ENCODE measurements at regions not wholly inside any gene's neighbourhood (a gene's known extent, or its start where the extent isn't known, plus 50 kb on each side); places are given as distances from the start of the nearest gene placed in this dataset.
"Not testable (repeated sequence)": the region's sequence is repeated elsewhere in the genome, so short reads cannot be mapped to it uniquely, and the experiment has no call there.

GRCh38 chr15:92768131-92768530 lies 112.6 kb upstream of the FAM174B start:
- in situ Hi-C loops (cut with HindIII; ENCODE audit: extremely low pct_ligation_motif_present, low pct_unique_long_range_greater_than_20kb); ATAC-seq; H3K9ac ChIP-seq (ENCODE audit: insufficient read depth, low read depth, low read length); FAIRE-seq; POLR2A ChIA-PET; CTCF ChIA-PET (ENCODE audit: low intra/inter-chr PET ratio, low total read pairs); H3K79me2 ChIP-seq (ENCODE audit: insufficient read depth, low read length); H3K36me3 ChIP-seq (replicated peaks in 1 of 2; ENCODE audit: control insufficient read depth in 1 of 2, insufficient read depth in 2 of 2, low read length in 2 of 2); H3K4me3 ChIP-seq (replicated peaks in 1 of 3; ENCODE audit: insufficient read depth in 1 of 3, low read depth in 2 of 3, low read length in 3 of 3); BruUV-seq (replicated peaks); H3K9me3 ChIP-seq (ENCODE audit: low read length); intact Hi-C loops (cut with micrococcal nuclease; ENCODE audit: unreplicated experiment); H3K27me3 ChIP-seq (ENCODE audit: control insufficient read depth in 1 of 2, insufficient read depth in 2 of 2, low read length in 2 of 2); DNase-seq (ENCODE audit: low spot score); H4K20me1 ChIP-seq (ENCODE audit: insufficient read depth, low read length); H3K4me2 ChIP-seq (ENCODE audit: low read depth, low read length); H2AFZ ChIP-seq (ENCODE audit: low read length); H3K27ac ChIP-seq (ENCODE audit: extremely low read length, insufficient read depth, low read length): not testable (repeated sequence)
- peaks cover 18% of the 10 kb centered on the region for H3K4me1 ChIP-seq (ENCODE audit: insufficient read depth, low read length)
- 100% methylated on average over 7 of the region's 35 CpGs for WGBS (ENCODE audit: low lambda C conversion rate)

- ChIA-PET CTCF (ENCODE audit: low intra/inter-chr PET ratio, low total read pairs) (no interaction called here), POLR2A (no interaction called here)
- no peak overlapping the region for H3K9ac ChIP-seq (ENCODE audit: insufficient read depth, low read depth, low read length)
- peaks cover 24% of the 10 kb centered on the region for H3K4me1 ChIP-seq (ENCODE audit: insufficient read depth, low read length)
- no peak overlapping the region for H3K4me3 ChIP-seq (replicated peaks in 1 of 3; ENCODE audit: insufficient read depth in 1 of 3, low read depth in 2 of 3, low read length in 3 of 3)
- H3K27ac ChIP-seq (ENCODE audit: extremely low read length, insufficient read depth, low read length) = no peak overlapping the region
- H3K27me3 ChIP-seq (ENCODE audit: control insufficient read depth in 1 of 2, insufficient read depth in 2 of 2, low read length in 2 of 2) = no peaks in the 10 kb centered on the region
- no peaks in the 10 kb centered on the region for H3K36me3 ChIP-seq (replicated peaks in 1 of 2; ENCODE audit: control insufficient read depth in 1 of 2, insufficient read depth in 2 of 2, low read length in 2 of 2)
- no peak overlapping the region for H2AFZ ChIP-seq (ENCODE audit: low read length)
- ATAC-seq (no peak), DNase-seq (ENCODE audit: low spot score) (no peak), FAIRE-seq (no peak)
- intact Hi-C loops (cut with micrococcal nuclease; ENCODE audit: unreplicated experiment) = no loop called here
- no TSS peak for BruUV-seq (replicated peaks)
- H3K4me2 ChIP-seq (ENCODE audit: low read depth, low read length) = no peak overlapping the region
- no peaks in the 10 kb centered on the region for H3K9me3 ChIP-seq (ENCODE audit: low read length)
- WGBS (ENCODE audit: low lambda C conversion rate) = 53% methylated on average over 3 of the region's 3 CpGs
- H3K79me2 ChIP-seq (ENCODE audit: insufficient read depth, low read length) = no peaks in the 10 kb centered on the region
- no peaks in the 10 kb centered on the region for H4K20me1 ChIP-seq (ENCODE audit: insufficient read depth, low read length)
- in situ Hi-C loops (cut with HindIII; ENCODE audit: extremely low pct_ligation_motif_present, low pct_unique_long_range_greater_than_20kb) = no loop called here
- TF ChIP-seq ZNF850 (CRISPR knock-in tag; conservative IDR thresholded peaks at IDR 0.05) (no peak), SETDB1 (CRISPR knock-in tag; IDR thresholded peaks at IDR 0.05; ENCODE audit: borderline replicate concordance) (no peak), NFE2 (CRISPR knock-in tag; IDR thresholded peaks at IDR 0.05) (no peak), ZMAT3 (CRISPR knock-in tag; conservative IDR thresholded peaks at IDR 0.05) (no peak), ELF3 (CRISPR knock-in tag; IDR thresholded peaks at IDR 0.05) (no peak), E2F2 (CRISPR knock-in tag; IDR thresholded peaks at IDR 0.05; ENCODE audit: borderline replicate concordance) (no peak), HBP1 (CRISPR knock-in tag; IDR thresholded peaks at IDR 0.05; ENCODE audit: low read depth) (no peak), NR2C2 (CRISPR knock-in tag; IDR thresholded peaks at IDR 0.05; ENCODE audit: borderline replicate concordance) (no peak), XBP1 (CRISPR knock-in tag; IDR thresholded peaks at IDR 0.05) (no peak), HMGXB4 (CRISPR knock-in tag; IDR thresholded peaks at IDR 0.05; ENCODE audit: borderline replicate concordance in 1 of 2, low read depth in 1 of 2) (no peak), ZFP41 (CRISPR knock-in tag; IDR thresholded peaks at IDR 0.05; ENCODE audit: borderline replicate concordance) (no peak), RARG (CRISPR knock-in tag; IDR thresholded peaks at IDR 0.05; ENCODE audit: low read depth) (no peak), RORA (CRISPR knock-in tag; IDR thresholded peaks at IDR 0.05) (no peak), MAFG (CRISPR knock-in tag; IDR thresholded peaks at IDR 0.05) (no peak)
These were observed 115.1 kb upstream of the FAM174B start for GRCh38 chr15:92770641-92771040.
